Renal cortical epithelial cell (primary cell): ENCODE measurements at regions not wholly inside any gene's neighbourhood (a gene's known extent, or its start where the extent isn't known, plus 50 kb on each side); places are given as distances from the start of the nearest gene placed in this dataset.

Source experiments
- DNase-seq: peaks from one replicate; pipeline ENCODE4 v3.0.0-alpha.2; 2011; ENCODE audit warnings: low read depth

- no peak for DNase-seq
Observed at GRCh38 chr15:36265422-36265821, 314.0 kb upstream of the CDIN1 start.

GRCh38 chr15:36271048-36271447 lies 308.4 kb upstream of the CDIN1 start:
- no peak for DNase-seq

- no peak for DNase-seq
Observed at GRCh38 chr15:36275656-36276055, 303.8 kb upstream of the CDIN1 start.

- DNase-seq, result peak; percentile 1
Observed at GRCh38 chr15:36278219-36278618, 301.2 kb upstream of the CDIN1 start.

- DNase-seq, result no peak
Observed at GRCh38 chr15:36282821-36283220, 296.6 kb upstream of the CDIN1 start.

GRCh38 chr15:36284911-36285310 lies 294.5 kb upstream of the CDIN1 start:
- DNase-seq, result no peak

GRCh38 chr15:36291501-36291900 lies 287.9 kb upstream of the CDIN1 start:
- no peak for DNase-seq

GRCh38 chr15:36294359-36294758 lies 285.1 kb upstream of the CDIN1 start:
- no peak for DNase-seq

GRCh38 chr15:36301947-36302346 lies 277.5 kb upstream of the CDIN1 start:
- no peak for DNase-seq

- DNase-seq, result peak; percentile 34
Observed at GRCh38 chr15:36313021-36313420, 266.4 kb upstream of the CDIN1 start.

- DNase-seq, result no peak
Observed at GRCh38 chr15:36313736-36314280, 265.6 kb upstream of the CDIN1 start.

- DNase-seq, result no peak
Observed at GRCh38 chr15:36315649-36316048, 263.8 kb upstream of the CDIN1 start.

- DNase-seq, result peak; percentile 2
Observed at GRCh38 chr15:36323615-36324014, 255.8 kb upstream of the CDIN1 start.

- peak; percentile 1 for DNase-seq
Observed at GRCh38 chr15:36325206-36325605, 254.2 kb upstream of the CDIN1 start.

GRCh38 chr15:36329592-36329991 lies 249.8 kb upstream of the CDIN1 start:
- no peak for DNase-seq

GRCh38 chr15:36330598-36330997 lies 248.8 kb upstream of the CDIN1 start:
- no peak for DNase-seq

GRCh38 chr15:36331531-36332275 lies 247.7 kb upstream of the CDIN1 start:
- no peak for DNase-seq

- DNase-seq, result no peak
Observed at GRCh38 chr15:36332301-36332700, 247.1 kb upstream of the CDIN1 start.

- no peak for DNase-seq
Observed at GRCh38 chr15:36332896-36333295, 246.5 kb upstream of the CDIN1 start.

- DNase-seq, result peak; percentile 8
Observed at GRCh38 chr15:36334059-36334458, 245.4 kb upstream of the CDIN1 start.

GRCh38 chr15:36335224-36335623 lies 244.2 kb upstream of the CDIN1 start:
- DNase-seq, result no peak

GRCh38 chr15:36335659-36336058 lies 243.8 kb upstream of the CDIN1 start:
- no peak for DNase-seq

- no peak for DNase-seq
Observed at GRCh38 chr15:36344887-36345286, 234.5 kb upstream of the CDIN1 start.
